ENCODE measurements at regions not wholly inside any gene's neighbourhood (a gene's known extent, or its start where the extent isn't known, plus 50 kb on each side); places are given as distances from the start of the nearest gene placed in this dataset.

DNA sequence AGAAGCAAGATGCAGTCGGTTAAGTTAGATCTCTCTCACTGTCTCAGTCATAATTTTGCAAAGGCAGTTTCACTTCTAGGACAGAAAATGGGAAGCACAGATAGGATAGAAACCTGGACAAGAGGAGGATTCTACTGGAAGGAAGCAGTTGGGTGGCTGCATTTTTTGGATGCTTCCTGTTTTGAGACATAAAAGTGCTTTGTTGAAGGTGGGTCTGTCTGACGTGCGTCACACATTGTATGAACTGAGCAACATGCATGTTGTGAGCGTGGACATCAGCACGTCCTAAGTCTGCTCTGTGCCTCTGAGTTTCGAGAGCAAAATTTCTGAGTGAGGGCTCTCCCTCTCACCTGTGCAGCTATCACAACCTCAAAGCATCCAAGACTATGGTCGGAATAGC is 68.7 kb upstream of the SNX9 start:
- ChIA-PET CTCF (interaction anchor here (0.5 to 0.9 kb wide), 2 partner anchors 119 to 136 kb away, joined by 3 to 5 read pairs; no protein-coding TSS in a partner anchor), POLR2A (no interaction called here)
- no peak for TF ChIP-seq JAZF1 (CRISPR knock-in tag; IDR thresholded peaks at IDR 0.05)
- TF ChIP-seq, protein P1, sequence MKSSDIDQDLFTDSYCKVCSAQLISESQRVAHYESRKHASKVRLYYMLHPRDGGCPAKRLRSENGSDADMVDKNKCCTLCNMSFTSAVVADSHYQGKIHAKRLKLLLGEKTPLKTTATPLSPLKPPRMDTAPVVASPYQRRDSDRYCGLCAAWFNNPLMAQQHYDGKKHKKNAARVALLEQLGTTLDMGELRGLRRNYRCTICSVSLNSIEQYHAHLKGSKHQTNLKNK (CRISPR knock-in tag; IDR thresholded peaks at IDR 0.05): no peak
- TF ChIP-seq RORB (CRISPR knock-in tag; IDR thresholded peaks at IDR 0.05): no peak
- TF ChIP-seq ZNF232 (CRISPR knock-in tag; IDR thresholded peaks at IDR 0.05): no peak
- TF ChIP-seq, protein P2, sequence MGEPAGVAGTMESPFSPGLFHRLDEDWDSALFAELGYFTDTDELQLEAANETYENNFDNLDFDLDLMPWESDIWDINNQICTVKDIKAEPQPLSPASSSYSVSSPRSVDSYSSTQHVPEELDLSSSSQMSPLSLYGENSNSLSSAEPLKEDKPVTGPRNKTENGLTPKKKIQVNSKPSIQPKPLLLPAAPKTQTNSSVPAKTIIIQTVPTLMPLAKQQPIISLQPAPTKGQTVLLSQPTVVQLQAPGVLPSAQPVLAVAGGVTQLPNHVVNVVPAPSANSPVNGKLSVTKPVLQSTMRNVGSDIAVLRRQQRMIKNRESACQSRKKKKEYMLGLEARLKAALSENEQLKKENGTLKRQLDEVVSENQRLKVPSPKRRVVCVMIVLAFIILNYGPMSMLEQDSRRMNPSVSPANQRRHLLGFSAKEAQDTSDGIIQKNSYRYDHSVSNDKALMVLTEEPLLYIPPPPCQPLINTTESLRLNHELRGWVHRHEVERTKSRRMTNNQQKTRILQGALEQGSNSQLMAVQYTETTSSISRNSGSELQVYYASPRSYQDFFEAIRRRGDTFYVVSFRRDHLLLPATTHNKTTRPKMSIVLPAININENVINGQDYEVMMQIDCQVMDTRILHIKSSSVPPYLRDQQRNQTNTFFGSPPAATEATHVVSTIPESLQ (CRISPR knock-in tag; IDR thresholded peaks at IDR 0.05): no peak
- TF ChIP-seq, protein P3, sequence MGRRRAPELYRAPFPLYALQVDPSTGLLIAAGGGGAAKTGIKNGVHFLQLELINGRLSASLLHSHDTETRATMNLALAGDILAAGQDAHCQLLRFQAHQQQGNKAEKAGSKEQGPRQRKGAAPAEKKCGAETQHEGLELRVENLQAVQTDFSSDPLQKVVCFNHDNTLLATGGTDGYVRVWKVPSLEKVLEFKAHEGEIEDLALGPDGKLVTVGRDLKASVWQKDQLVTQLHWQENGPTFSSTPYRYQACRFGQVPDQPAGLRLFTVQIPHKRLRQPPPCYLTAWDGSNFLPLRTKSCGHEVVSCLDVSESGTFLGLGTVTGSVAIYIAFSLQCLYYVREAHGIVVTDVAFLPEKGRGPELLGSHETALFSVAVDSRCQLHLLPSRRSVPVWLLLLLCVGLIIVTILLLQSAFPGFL (CRISPR knock-in tag; IDR thresholded peaks at IDR 0.05; ENCODE audit: borderline replicate concordance): no peak
- no peak for TF ChIP-seq ZNF671 (CRISPR knock-in tag; IDR thresholded peaks at IDR 0.05)
- TF ChIP-seq, protein P4, sequence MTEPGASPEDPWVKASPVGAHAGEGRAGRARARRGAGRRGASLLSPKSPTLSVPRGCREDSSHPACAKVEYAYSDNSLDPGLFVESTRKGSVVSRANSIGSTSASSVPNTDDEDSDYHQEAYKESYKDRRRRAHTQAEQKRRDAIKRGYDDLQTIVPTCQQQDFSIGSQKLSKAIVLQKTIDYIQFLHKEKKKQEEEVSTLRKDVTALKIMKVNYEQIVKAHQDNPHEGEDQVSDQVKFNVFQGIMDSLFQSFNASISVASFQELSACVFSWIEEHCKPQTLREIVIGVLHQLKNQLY (CRISPR knock-in tag; IDR thresholded peaks at IDR 0.05): no peak
- TF ChIP-seq, protein P5, sequence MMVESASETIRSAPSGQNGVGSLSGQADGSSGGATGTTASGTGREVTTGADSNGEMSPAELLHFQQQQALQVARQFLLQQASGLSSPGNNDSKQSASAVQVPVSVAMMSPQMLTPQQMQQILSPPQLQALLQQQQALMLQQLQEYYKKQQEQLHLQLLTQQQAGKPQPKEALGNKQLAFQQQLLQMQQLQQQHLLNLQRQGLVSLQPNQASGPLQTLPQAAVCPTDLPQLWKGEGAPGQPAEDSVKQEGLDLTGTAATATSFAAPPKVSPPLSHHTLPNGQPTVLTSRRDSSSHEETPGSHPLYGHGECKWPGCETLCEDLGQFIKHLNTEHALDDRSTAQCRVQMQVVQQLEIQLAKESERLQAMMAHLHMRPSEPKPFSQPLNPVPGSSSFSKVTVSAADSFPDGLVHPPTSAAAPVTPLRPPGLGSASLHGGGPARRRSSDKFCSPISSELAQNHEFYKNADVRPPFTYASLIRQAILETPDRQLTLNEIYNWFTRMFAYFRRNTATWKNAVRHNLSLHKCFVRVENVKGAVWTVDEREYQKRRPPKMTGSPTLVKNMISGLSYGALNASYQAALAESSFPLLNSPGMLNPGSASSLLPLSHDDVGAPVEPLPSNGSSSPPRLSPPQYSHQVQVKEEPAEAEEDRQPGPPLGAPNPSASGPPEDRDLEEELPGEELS (CRISPR knock-in tag; IDR thresholded peaks at IDR 0.05): no peak
- TF ChIP-seq ELF4 (CRISPR knock-in tag; IDR thresholded peaks at IDR 0.05; ENCODE audit: low read depth): no peak
- TF ChIP-seq, protein P6, sequence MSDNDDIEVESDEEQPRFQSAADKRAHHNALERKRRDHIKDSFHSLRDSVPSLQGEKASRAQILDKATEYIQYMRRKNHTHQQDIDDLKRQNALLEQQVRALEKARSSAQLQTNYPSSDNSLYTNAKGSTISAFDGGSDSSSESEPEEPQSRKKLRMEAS (CRISPR knock-in tag; IDR thresholded peaks at IDR 0.05): no peak
- no peak for TF ChIP-seq RELA (CRISPR knock-in tag; IDR thresholded peaks at IDR 0.05; ENCODE audit: borderline replicate concordance)
- TF ChIP-seq, protein P7, sequence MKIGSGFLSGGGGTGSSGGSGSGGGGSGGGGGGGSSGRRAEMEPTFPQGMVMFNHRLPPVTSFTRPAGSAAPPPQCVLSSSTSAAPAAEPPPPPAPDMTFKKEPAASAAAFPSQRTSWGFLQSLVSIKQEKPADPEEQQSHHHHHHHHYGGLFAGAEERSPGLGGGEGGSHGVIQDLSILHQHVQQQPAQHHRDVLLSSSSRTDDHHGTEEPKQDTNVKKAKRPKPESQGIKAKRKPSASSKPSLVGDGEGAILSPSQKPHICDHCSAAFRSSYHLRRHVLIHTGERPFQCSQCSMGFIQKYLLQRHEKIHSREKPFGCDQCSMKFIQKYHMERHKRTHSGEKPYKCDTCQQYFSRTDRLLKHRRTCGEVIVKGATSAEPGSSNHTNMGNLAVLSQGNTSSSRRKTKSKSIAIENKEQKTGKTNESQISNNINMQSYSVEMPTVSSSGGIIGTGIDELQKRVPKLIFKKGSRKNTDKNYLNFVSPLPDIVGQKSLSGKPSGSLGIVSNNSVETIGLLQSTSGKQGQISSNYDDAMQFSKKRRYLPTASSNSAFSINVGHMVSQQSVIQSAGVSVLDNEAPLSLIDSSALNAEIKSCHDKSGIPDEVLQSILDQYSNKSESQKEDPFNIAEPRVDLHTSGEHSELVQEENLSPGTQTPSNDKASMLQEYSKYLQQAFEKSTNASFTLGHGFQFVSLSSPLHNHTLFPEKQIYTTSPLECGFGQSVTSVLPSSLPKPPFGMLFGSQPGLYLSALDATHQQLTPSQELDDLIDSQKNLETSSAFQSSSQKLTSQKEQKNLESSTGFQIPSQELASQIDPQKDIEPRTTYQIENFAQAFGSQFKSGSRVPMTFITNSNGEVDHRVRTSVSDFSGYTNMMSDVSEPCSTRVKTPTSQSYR (CRISPR knock-in tag; IDR thresholded peaks at IDR 0.05): no peak
- TF ChIP-seq ZBTB21 (CRISPR knock-in tag; IDR thresholded peaks at IDR 0.05; ENCODE audit: borderline replicate concordance): no peak
- TF ChIP-seq, protein P8, sequence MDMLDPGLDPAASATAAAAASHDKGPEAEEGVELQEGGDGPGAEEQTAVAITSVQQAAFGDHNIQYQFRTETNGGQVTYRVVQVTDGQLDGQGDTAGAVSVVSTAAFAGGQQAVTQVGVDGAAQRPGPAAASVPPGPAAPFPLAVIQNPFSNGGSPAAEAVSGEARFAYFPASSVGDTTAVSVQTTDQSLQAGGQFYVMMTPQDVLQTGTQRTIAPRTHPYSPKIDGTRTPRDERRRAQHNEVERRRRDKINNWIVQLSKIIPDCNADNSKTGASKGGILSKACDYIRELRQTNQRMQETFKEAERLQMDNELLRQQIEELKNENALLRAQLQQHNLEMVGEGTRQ (CRISPR knock-in tag; IDR thresholded peaks at IDR 0.05): no peak
- TF ChIP-seq KAT7 (CRISPR knock-in tag; IDR thresholded peaks at IDR 0.05; ENCODE audit: borderline replicate concordance): no peak
- Mint-ChIP-seq H3K4me1 (peaks cover 40% of the 10 kb centered on the region), H3K9me3 (peaks cover 56% of the 10 kb centered on the region), H3K4me3 (no peak overlapping the region), H3K27ac (no peak overlapping the region), H3K36me3 (peaks cover 47% of the 10 kb centered on the region), H3K27me3 (ENCODE audit: low read depth) (peaks cover 21% of the 10 kb centered on the region)
- DNase-seq (ENCODE audit: low spot score) (no peak), ATAC-seq (no peak)
